ENCODE measurements at regions not wholly inside any gene's neighbourhood (a gene's known extent, or its start where the extent isn't known, plus 50 kb on each side); places are given as distances from the start of the nearest gene placed in this dataset.

DNA sequence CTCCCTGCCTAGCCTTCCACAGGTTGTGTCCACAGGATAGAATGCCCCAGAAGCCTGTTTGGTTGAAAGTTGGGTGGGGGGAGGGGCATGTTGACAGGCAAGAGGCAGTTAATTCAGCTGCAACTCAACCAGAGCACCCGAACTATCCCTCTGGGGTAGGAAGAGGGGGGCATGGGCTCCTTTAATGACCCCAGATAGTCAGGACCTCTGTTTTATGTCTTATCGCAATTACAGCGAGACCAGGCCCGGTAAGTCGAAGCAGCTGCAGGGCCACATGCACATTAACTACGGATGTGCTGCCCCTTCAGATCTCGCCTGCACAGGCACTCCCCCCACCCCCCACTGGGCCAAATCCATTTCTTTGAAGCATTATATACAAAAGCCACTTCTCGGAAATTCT lies 363.8 kb upstream of the HNRNPA3 start:
- POLR2A ChIA-PET, result no interaction called here
- no peak for DNase-seq (ENCODE audit: extremely low spot score)
- CTCF ChIA-PET, result no interaction called here
- TF ChIP-seq CTBP1 (IDR thresholded peaks at IDR 0.05; ENCODE audit: borderline replicate concordance) (no peak), NFRKB (IDR thresholded peaks at IDR 0.05) (no peak), ARNT (IDR thresholded peaks at IDR 0.05) (no peak), HDGF (IDR thresholded peaks at IDR 0.05; ENCODE audit: borderline replicate concordance) (no peak), ELF4 (IDR thresholded peaks at IDR 0.05) (no peak), TARDBP (IDR thresholded peaks at IDR 0.05) (no peak)

DNA sequence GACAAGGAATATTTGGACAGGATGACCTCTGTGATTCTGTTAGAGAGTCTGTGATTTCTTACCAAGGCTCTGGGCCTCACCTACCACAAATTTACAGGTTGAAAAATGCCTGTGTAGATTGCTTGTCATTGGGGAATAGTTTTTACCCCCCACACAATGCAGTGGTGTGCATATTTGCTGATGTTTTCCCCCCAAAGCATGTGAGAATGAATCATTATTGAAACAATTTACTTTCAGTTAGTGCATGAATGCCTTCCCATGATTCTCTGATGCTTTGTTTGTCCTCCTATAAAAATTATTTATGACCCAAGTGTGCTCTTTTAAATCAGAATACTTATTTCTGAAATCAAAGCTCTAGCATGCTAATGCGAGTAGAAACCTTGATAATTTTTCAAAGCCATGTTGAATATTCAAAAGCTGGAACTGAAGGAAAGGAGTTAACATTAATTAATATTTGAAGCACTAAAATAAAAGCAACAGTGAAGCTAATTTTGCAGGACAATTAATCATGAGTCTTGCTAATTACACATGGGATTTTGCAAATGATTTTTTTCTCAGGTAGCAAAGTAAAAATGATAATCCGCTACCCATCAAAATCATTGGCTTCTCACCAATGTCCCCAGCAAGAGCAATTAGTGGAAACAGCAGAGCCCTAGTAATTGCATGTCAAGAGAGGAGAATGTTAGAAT lies 361.2 kb upstream of the HNRNPA3 start:
- ChIA-PET CTCF (no interaction called here), POLR2A (no interaction called here)
- TF ChIP-seq L3MBTL2 (conservative IDR thresholded peaks at IDR 0.05), result no peak
- no peak for DNase-seq (ENCODE audit: extremely low spot score)

DNA sequence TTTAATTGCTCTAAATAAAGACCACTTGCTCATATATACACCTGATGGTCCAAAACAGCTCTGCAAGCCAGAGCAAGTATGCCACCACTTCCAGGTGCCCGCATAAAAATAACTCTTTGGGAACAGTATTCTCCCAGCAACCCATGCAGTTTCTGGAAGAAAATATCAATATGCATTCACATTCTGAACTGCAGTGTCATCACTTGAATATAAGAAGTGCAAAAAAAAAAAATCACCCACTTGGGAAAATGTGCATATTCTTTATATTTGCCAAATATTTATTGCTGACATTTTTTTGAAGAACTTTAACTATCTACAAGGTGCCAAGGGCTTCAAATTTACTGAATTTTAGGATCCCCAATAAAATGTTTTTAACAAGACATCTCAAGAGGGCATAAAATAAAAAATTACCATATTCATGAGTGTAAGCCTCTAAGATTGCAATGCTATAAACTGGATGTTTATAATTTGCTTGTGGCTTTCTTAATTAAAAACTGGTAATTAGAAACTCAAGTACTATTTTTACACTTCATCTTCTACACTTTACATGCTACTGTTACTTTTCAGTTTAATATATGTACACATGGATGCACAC lies 360.6 kb upstream of the HNRNPA3 start:
- ChIA-PET POLR2A (no interaction called here), CTCF (interaction anchor here (0.7 kb wide), 1 partner anchor 296 kb away, joined by 3 read pairs; no protein-coding TSS in a partner anchor)
- DNase-seq (ENCODE audit: extremely low spot score), result no peak
- no peak for TF ChIP-seq SP1 (IDR thresholded peaks at IDR 0.05)
- no peak for TF ChIP-seq NFRKB (IDR thresholded peaks at IDR 0.05)
- no peak for TF ChIP-seq FOXA1 (IDR thresholded peaks at IDR 0.05)
- TF ChIP-seq SUZ12 (IDR thresholded peaks at IDR 0.05), result no peak
- TF ChIP-seq LEF1 (IDR thresholded peaks at IDR 0.05; ENCODE audit: borderline replicate concordance), result no peak
- no peak for TF ChIP-seq ARNT (IDR thresholded peaks at IDR 0.05)
- no peak for TF ChIP-seq CTBP1 (IDR thresholded peaks at IDR 0.05; ENCODE audit: borderline replicate concordance)
- TF ChIP-seq ELF4 (IDR thresholded peaks at IDR 0.05), result no peak
- no peak for TF ChIP-seq FOXM1 (IDR thresholded peaks at IDR 0.05; ENCODE audit: borderline replicate concordance)
- TF ChIP-seq L3MBTL2 (conservative IDR thresholded peaks at IDR 0.05), result no peak
- TF ChIP-seq TARDBP (IDR thresholded peaks at IDR 0.05), result no peak
- TF ChIP-seq BHLHE40 (IDR thresholded peaks at IDR 0.05; ENCODE audit: borderline replicate concordance), result no peak
- no peak for TF ChIP-seq HDGF (IDR thresholded peaks at IDR 0.05; ENCODE audit: borderline replicate concordance)
- TF ChIP-seq ZNF384 (IDR thresholded peaks at IDR 0.05), result no peak
- TF ChIP-seq, protein P1, sequence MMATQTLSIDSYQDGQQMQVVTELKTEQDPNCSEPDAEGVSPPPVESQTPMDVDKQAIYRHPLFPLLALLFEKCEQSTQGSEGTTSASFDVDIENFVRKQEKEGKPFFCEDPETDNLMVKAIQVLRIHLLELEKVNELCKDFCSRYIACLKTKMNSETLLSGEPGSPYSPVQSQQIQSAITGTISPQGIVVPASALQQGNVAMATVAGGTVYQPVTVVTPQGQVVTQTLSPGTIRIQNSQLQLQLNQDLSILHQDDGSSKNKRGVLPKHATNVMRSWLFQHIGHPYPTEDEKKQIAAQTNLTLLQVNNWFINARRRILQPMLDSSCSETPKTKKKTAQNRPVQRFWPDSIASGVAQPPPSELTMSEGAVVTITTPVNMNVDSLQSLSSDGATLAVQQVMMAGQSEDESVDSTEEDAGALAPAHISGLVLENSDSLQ (IDR thresholded peaks at IDR 0.05), result no peak

DNA sequence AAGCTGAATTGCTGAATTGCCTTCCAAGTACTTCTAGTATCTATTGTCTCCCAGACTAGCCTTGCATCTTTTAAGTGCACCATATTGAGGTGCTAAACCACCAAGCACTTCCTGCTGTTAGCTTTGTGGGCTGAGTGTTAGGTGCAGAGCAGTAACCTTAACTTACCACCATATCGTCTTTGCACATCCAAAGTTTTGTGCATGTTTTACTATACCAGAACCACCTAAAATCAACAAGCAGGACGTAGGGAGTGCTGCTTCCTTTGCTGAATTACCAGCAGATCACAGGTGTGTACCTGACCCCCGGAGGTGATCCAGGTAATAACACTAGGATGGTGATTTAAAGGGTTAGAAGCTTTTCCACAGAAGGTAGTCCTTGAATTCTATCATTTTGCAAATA lies 359.9 kb upstream of the HNRNPA3 start:
- ChIA-PET POLR2A (no interaction called here), CTCF (interaction anchor here (0.7 kb wide), 1 partner anchor 295 kb away, joined by 3 read pairs; no protein-coding TSS in a partner anchor)
- no peak for TF ChIP-seq FOXM1 (IDR thresholded peaks at IDR 0.05; ENCODE audit: borderline replicate concordance)
- no peak for TF ChIP-seq LEF1 (IDR thresholded peaks at IDR 0.05; ENCODE audit: borderline replicate concordance)
- no peak for TF ChIP-seq TARDBP (IDR thresholded peaks at IDR 0.05)
- no peak for TF ChIP-seq SUZ12 (IDR thresholded peaks at IDR 0.05)
- TF ChIP-seq FOXA1 (IDR thresholded peaks at IDR 0.05), result no peak
- no peak for TF ChIP-seq NFRKB (IDR thresholded peaks at IDR 0.05)
- no peak for TF ChIP-seq SP1 (IDR thresholded peaks at IDR 0.05)
- no peak for TF ChIP-seq ELF4 (IDR thresholded peaks at IDR 0.05)
- no peak for TF ChIP-seq BHLHE40 (IDR thresholded peaks at IDR 0.05; ENCODE audit: borderline replicate concordance)
- no peak for TF ChIP-seq CTBP1 (IDR thresholded peaks at IDR 0.05; ENCODE audit: borderline replicate concordance)
- TF ChIP-seq, protein P1 (IDR thresholded peaks at IDR 0.05), result no peak
- no peak for TF ChIP-seq HDGF (IDR thresholded peaks at IDR 0.05; ENCODE audit: borderline replicate concordance)
- TF ChIP-seq FOXK2 (IDR thresholded peaks at IDR 0.05), result no peak
- TF ChIP-seq ARNT (IDR thresholded peaks at IDR 0.05), result no peak
- DNase-seq (ENCODE audit: extremely low spot score), result no peak

DNA sequence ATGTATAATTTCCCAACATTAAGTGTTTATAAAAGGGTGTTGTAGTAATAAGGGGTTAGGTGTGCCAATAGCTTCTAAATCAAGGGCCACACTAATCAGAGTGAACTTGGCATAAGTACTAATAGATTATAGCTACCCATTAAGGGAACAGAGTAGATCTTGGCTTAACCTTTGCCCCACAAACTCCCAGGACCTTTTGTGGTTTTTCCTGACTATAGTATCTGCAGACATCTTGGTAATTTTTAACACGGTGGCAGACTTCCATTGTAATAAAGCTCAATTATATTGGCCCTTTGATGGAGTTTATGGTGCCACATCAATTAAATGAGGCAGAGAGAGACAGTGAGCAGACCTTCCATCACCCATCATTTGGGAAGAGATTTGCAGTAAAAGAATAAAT lies 358.5 kb upstream of the HNRNPA3 start:
- TF ChIP-seq TARDBP (IDR thresholded peaks at IDR 0.05) (no peak), LEF1 (IDR thresholded peaks at IDR 0.05; ENCODE audit: borderline replicate concordance) (no peak), FOXK2 (IDR thresholded peaks at IDR 0.05) (no peak), SP1 (IDR thresholded peaks at IDR 0.05) (no peak), ARNT (IDR thresholded peaks at IDR 0.05) (no peak)
- POLR2A ChIA-PET, result no interaction called here
- DNase-seq (ENCODE audit: extremely low spot score), result no peak
- CTCF ChIA-PET, result no interaction called here

DNA sequence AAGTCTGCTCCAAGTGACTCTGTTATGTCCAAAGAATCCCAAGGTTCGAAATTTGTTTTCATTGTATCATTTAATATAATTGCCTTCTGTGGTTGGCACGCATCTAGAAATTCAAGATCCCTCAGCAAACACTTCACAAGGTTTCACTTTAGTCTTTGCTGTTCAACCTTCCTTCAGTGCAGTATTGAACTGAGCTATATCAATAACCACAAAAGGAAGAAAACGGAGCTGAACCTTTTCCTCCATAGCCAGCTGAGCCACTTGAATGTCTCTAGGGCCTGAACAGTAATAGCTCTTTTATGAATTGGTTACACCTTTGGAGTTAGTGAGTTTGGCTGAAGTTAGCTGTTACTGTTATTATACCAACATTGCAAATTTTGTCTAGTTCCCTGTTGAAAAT lies 357.7 kb upstream of the HNRNPA3 start:
- no peak for TF ChIP-seq LEF1 (IDR thresholded peaks at IDR 0.05; ENCODE audit: borderline replicate concordance)
- TF ChIP-seq L3MBTL2 (conservative IDR thresholded peaks at IDR 0.05), result no peak
- TF ChIP-seq ZNF384 (IDR thresholded peaks at IDR 0.05), result no peak
- TF ChIP-seq BHLHE40 (IDR thresholded peaks at IDR 0.05; ENCODE audit: borderline replicate concordance), result no peak
- TF ChIP-seq FOXM1 (IDR thresholded peaks at IDR 0.05; ENCODE audit: borderline replicate concordance), result no peak
- TF ChIP-seq SP1 (IDR thresholded peaks at IDR 0.05), result no peak
- no peak for TF ChIP-seq FOXK2 (IDR thresholded peaks at IDR 0.05)
- no peak for TF ChIP-seq NFRKB (IDR thresholded peaks at IDR 0.05)
- TF ChIP-seq ARNT (IDR thresholded peaks at IDR 0.05), result no peak
- TF ChIP-seq, protein P1 (IDR thresholded peaks at IDR 0.05), result no peak
- no peak for DNase-seq (ENCODE audit: extremely low spot score)
- CTCF ChIA-PET, result no interaction called here
- POLR2A ChIA-PET, result no interaction called here

Measured in HEK293T (cell line).